IMR-90 (cell line): ENCODE measurements at regions not wholly inside any gene's neighbourhood (a gene's known extent, or its start where the extent isn't known, plus 50 kb on each side); places are given as distances from the start of the nearest gene placed in this dataset.

Experiments
- ATAC-seq: fragments of 200-7000 bp; cut with Tn5 transposase; 2 replicates; pipeline ENCODE4 v1.9.1; 2020; ENCODE audit warnings: low read depth, mild to moderate bottlenecking, moderate library complexity
- BruUV-seq: library from RNA; stranded (reverse); fragments of 400-500 nt; replicated peaks from 2 replicates; lab custom pipeline; 2021; lab: Mats Ljungman, UMichigan
- CTCF ChIA-PET: fragments of 300-600 bp; formaldehyde crosslinking; extraction: SDS; loops from one replicate; lab custom pipeline; 2021; ENCODE audit warnings: antibody characterized with exemption; lab: Yijun Ruan, JAX
- POLR2A ChIA-PET: fragments of 300-600 bp; sonication (Branson Sonifier 250); formaldehyde crosslinking; loops from one replicate; lab custom pipeline; 2022; ENCODE audit warnings: antibody characterized with exemption; ENCODE audit not compliant: unreplicated experiment; lab: Charles Lee
- DNase-seq: peaks from one replicate; pipeline ENCODE4 v3.0.0; 2013
- H2AFZ ChIP-seq: replicated peaks from 2 replicates; pipeline ENCODE3; 2013; ENCODE audit warnings: low read length, mild to moderate bottlenecking; ENCODE audit not compliant: poor library complexity
- H2AK5ac ChIP-seq: 2 replicates; pipeline ENCODE4 v1.6.1; 2013; ENCODE audit warnings: low read depth, low read length, inconsistent platforms
- H2AK9ac ChIP-seq: replicated peaks from 2 replicates; pipeline ENCODE3; 2013; ENCODE audit warnings: mild to moderate bottlenecking, low read depth, low read length, moderate library complexity; ENCODE audit not compliant: poor library complexity
- H2BK120ac ChIP-seq: 2 replicates; pipeline ENCODE4 v1.6.1; 2013; ENCODE audit warnings: low read depth, low read length, inconsistent platforms
- H2BK15ac ChIP-seq: 3 replicates; pipeline ENCODE4 v1.6.1; 2013; ENCODE audit warnings: low read depth, low read length, inconsistent platforms
- H2BK20ac ChIP-seq: 2 replicates; pipeline ENCODE4 v1.6.1; 2013; ENCODE audit warnings: low read depth, mild to moderate bottlenecking, inconsistent platforms, low read length, moderate library complexity
- H2BK5ac ChIP-seq: 2 replicates; pipeline ENCODE4 v1.6.1; 2013; ENCODE audit warnings: mild to moderate bottlenecking, low read depth, low read length, inconsistent platforms; ENCODE audit not compliant: poor library complexity, severe bottlenecking
- H3K14ac ChIP-seq: replicated peaks from 2 replicates; pipeline ENCODE4 v1.6.1; 2013; ENCODE audit warnings: low read depth, low read length, inconsistent platforms
- H3K18ac ChIP-seq: 2 replicates; pipeline ENCODE4 v1.6.1; 2013; ENCODE audit warnings: low read depth, low read length, control low read depth
- H3K23ac ChIP-seq: 2 replicates; pipeline ENCODE4 v1.6.1; 2013; ENCODE audit warnings: low read depth, low read length, inconsistent platforms
- H3K27ac ChIP-seq: 2 replicates; pipeline ENCODE4 v1.5.1; 2013; ENCODE audit warnings: mild to moderate bottlenecking, control low read depth, low read length; ENCODE audit not compliant: insufficient read depth
- H3K27me3 ChIP-seq: 2 replicates; pipeline ENCODE4 v1.6.1; 2013; ENCODE audit warnings: low read length; ENCODE audit not compliant: control insufficient read depth, insufficient read depth
- H3K36me3 ChIP-seq: 2 replicates; pipeline ENCODE4 v1.6.1; 2013; ENCODE audit warnings: low read length, mixed read lengths; ENCODE audit not compliant: control insufficient read depth, insufficient read depth
- H3K4ac ChIP-seq: 2 replicates; pipeline ENCODE4 v1.6.1; 2013; ENCODE audit warnings: low read depth, low read length, inconsistent platforms
- H3K4me1 ChIP-seq: 2 replicates; pipeline ENCODE4 v1.6.1; 2013; ENCODE audit warnings: low read length, mixed read lengths; ENCODE audit not compliant: control insufficient read depth, insufficient read depth
- H3K4me2 ChIP-seq: 2 replicates; pipeline ENCODE4 v1.6.1; 2013; ENCODE audit warnings: low read depth, mild to moderate bottlenecking, control low read depth, low read length, moderate library complexity
- H3K4me3 ChIP-seq: 2 replicates; pipeline ENCODE4 v1.5.1; 2013; ENCODE audit warnings: low read depth, mild to moderate bottlenecking, control low read depth, low read length, moderate library complexity; ENCODE audit not compliant: insufficient read depth
- H3K56ac ChIP-seq: 2 replicates; pipeline ENCODE4 v1.6.1; 2013; ENCODE audit warnings: low read length, inconsistent platforms; ENCODE audit not compliant: insufficient read depth; ENCODE audit errors: extremely low read depth
- H3K79me1 ChIP-seq, 2 experiments: 2 replicates each; pipeline ENCODE4 v1.6.1; 2013; ENCODE audit warnings: low read length in 2 of 2, inconsistent platforms in 1 of 2, low read depth in 1 of 2
- H3K9ac ChIP-seq: 2 replicates; pipeline ENCODE4 v1.6.1; 2013; ENCODE audit warnings: low read depth, low read length, control low read depth
- H3K9me1 ChIP-seq: 2 replicates; pipeline ENCODE4 v1.6.1; 2013; ENCODE audit warnings: low read length, inconsistent platforms; ENCODE audit not compliant: insufficient read depth
- H3K9me3 ChIP-seq: 2 replicates; pipeline ENCODE4 v1.6.1; 2013; ENCODE audit warnings: low read length; ENCODE audit not compliant: control insufficient read depth, insufficient read depth
- H4K20me1 ChIP-seq: 2 replicates; pipeline ENCODE4 v1.6.1; 2013; ENCODE audit warnings: low read length, inconsistent platforms; ENCODE audit not compliant: insufficient read depth
- H4K5ac ChIP-seq: 2 replicates; pipeline ENCODE4 v1.6.1; 2013; ENCODE audit warnings: mild to moderate bottlenecking, low read depth, low read length, control low read depth
- H4K8ac ChIP-seq, 2 experiments: 2 replicates each; pipeline ENCODE4 v1.6.1; 2013; ENCODE audit warnings: low read depth in 2 of 2, low read length in 2 of 2, control low read depth in 1 of 2, inconsistent platforms in 1 of 2
- H4K91ac ChIP-seq: 2 replicates; pipeline ENCODE4 v1.6.1; 2013; ENCODE audit warnings: low read depth, low read length, inconsistent platforms; ENCODE audit not compliant: insufficient read depth
- CEBPB ChIP-seq: IDR thresholded peaks from 2 replicates; pipeline ENCODE4 v1.6.1; 2012; ENCODE audit warnings: low read depth, low read length, improper control_type of control experiment
- POLR2A ChIP-seq: IDR thresholded peaks from 2 replicates; pipeline ENCODE4 v1.6.1; 2012; ENCODE audit warnings: mild to moderate bottlenecking, low read depth, low read length
- USF2 ChIP-seq: fragments of 150-350 bp; IDR thresholded peaks from 2 replicates; pipeline ENCODE4 v1.6.1; 2017; ENCODE audit warnings: mild to moderate bottlenecking, antibody characterized with exemption, low read length, low read depth
- WGBS, 2 experiments: methylation state at CpG; one replicate each; pipeline versions ENCODE4 v1.1.5 to v1.1.7; 2013; ENCODE audit warnings: missing lambda C conversion rate in 2 of 2; ENCODE audit not compliant: insufficient read length in 1 of 2; ENCODE audit errors: extremely low coverage in 2 of 2; 5-methylcytosine and 5-hydroxymethylcytosine counted together
- dilution Hi-C: fragments of 300-500 bp; cut with HindIII; formaldehyde crosslinking; loops from one replicate; pipeline ENCODE4 v1.14.3; 2018; ENCODE audit warnings: low sequenced_read_pairs; ENCODE audit not compliant: unreplicated experiment
- in situ Hi-C: fragments of 300-500 bp; cut with MboI; formaldehyde crosslinking; loops from 3 replicates; pipeline ENCODE4 v1.14.3; 2019; ENCODE audit warnings: low sequenced_read_pairs, inconsistent platforms, mixed read lengths
- intact Hi-C: fragments of 100-400 bp; cut with micrococcal nuclease; formaldehyde crosslinking; loops from 2 replicates; pipeline ENCODE4 v1.10.0; 2022

- no TSS peak for BruUV-seq
- dilution Hi-C loops (no loop called here), in situ Hi-C loops (no loop called here), intact Hi-C loops (no loop called here)
- Histone ChIP-seq H2AFZ (peak overlapping the region; percentile 25), H4K5ac (no peak overlapping the region), H3K4ac (no peak overlapping the region), H3K79me1 (no peaks in the 10 kb centered on the region), H3K9me1 (no peaks in the 10 kb centered on the region), H3K27ac (no peak overlapping the region), H3K4me3 (no peak overlapping the region), H2AK9ac (no peak overlapping the region), H3K4me1 (no peaks in the 10 kb centered on the region), H3K9ac (no peak overlapping the region), H2BK120ac (no peak overlapping the region), H2BK20ac (no peak overlapping the region), H3K4me2 (no peak overlapping the region), H3K27me3 (peaks cover 4% of the 10 kb centered on the region; the same call in 1 of the 2 replicates), H3K9me3 (no peaks in the 10 kb centered on the region), H2BK15ac (no peak overlapping the region), H3K18ac (no peak overlapping the region), H4K91ac (no peak overlapping the region), H3K23ac (no peak overlapping the region), H2BK5ac (no peak overlapping the region), H3K56ac (no peak overlapping the region), H4K20me1 (no peaks in the 10 kb centered on the region), H4K8ac (no peak overlapping the region), H3K36me3 (no peaks in the 10 kb centered on the region), H3K14ac (no peak overlapping the region), H2AK5ac (no peak overlapping the region)
- DNase-seq (peak; percentile 20), ATAC-seq (peak; percentile 46)
- no peak for TF ChIP-seq USF2
- no peak for TF ChIP-seq POLR2A
- no peak for TF ChIP-seq CEBPB
- CTCF ChIA-PET, result interaction anchor here (1.2 kb wide), 1 partner anchor 12 kb away, joined by 3 read pairs; no protein-coding TSS in a partner anchor
- no CpG with 5 or more reads among the region's 1 CpG for WGBS, 2 experiments
- POLR2A ChIA-PET, result no interaction called here
Measured at GRCh38 chr5:13625616-13626198, 318.8 kb downstream of the DNAH5 start.
